Fibroblast of pulmonary artery (primary cell): ENCODE measurements at regions not wholly inside any gene's neighbourhood (a gene's known extent, or its start where the extent isn't known, plus 50 kb on each side); places are given as distances from the start of the nearest gene placed in this dataset.

ENCODE experiments used
- DNase-seq: peaks from one replicate; pipeline ENCODE4 v3.0.0-alpha.2; 2010; ENCODE audit warnings: low read depth
- H3K4me3 ChIP-seq: replicated peaks from 2 replicates; pipeline ENCODE4 v1.5.1; 2011; ENCODE audit warnings: low read depth, mild to moderate bottlenecking, control low read depth, low read length, moderate library complexity
- TF ChIP-seq, protein P1 (sequence below): IDR thresholded peaks from 2 replicates; pipeline ENCODE4 v1.5.1; 2011; ENCODE audit warnings: mild to moderate bottlenecking, control low read depth, low read length, inconsistent platforms; ENCODE audit errors: missing control alignments

DNA sequence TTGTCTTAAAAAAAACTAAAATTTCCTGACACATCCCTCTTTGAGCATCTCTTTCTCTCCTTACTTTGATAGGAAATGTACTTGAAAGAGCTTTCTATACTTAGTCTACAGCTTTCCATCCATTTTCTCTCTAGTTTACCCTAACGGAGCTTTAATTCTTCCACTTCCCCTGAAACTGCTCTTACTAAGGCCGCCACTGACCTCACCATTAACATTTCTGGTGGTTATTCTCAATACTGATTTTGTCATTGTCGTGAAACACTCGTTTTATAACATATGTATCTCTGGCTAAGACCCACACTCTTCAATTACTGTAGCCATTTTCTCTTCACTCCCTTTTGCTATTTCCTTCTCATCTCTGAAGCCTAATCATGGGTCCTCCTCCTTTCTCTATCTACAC lies 262.0 kb upstream of the FERD3L start:
- TF ChIP-seq, protein P1, sequence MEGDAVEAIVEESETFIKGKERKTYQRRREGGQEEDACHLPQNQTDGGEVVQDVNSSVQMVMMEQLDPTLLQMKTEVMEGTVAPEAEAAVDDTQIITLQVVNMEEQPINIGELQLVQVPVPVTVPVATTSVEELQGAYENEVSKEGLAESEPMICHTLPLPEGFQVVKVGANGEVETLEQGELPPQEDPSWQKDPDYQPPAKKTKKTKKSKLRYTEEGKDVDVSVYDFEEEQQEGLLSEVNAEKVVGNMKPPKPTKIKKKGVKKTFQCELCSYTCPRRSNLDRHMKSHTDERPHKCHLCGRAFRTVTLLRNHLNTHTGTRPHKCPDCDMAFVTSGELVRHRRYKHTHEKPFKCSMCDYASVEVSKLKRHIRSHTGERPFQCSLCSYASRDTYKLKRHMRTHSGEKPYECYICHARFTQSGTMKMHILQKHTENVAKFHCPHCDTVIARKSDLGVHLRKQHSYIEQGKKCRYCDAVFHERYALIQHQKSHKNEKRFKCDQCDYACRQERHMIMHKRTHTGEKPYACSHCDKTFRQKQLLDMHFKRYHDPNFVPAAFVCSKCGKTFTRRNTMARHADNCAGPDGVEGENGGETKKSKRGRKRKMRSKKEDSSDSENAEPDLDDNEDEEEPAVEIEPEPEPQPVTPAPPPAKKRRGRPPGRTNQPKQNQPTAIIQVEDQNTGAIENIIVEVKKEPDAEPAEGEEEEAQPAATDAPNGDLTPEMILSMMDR, result no peak
- DNase-seq, result no peak

DNA sequence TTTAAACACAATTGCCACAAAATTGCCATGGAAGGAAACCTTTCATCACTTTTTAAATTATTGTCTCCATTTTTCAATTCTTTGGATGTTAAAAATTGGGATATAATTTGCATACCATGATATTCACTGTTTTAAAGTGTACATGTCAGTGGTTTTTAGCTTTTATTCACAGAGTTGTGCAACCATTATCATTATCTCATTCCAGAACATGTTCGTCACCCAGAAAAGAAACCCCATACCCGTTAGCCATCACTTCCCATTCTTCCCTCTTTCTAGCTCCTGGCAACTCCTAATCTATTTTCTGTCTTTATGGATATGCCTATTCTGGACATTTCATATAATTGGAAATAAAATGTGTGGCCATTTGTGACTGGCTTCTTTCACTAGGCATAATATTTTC lies 260.3 kb upstream of the FERD3L start:
- peak overlapping the region; percentile 38 for H3K4me3 ChIP-seq
- DNase-seq, result peak; percentile 82
- TF ChIP-seq, protein P1, result no peak

More for the DNA sequence above, 262.0 kb upstream of the FERD3L start:
- H3K4me3 ChIP-seq, result no peak overlapping the region

DNA sequence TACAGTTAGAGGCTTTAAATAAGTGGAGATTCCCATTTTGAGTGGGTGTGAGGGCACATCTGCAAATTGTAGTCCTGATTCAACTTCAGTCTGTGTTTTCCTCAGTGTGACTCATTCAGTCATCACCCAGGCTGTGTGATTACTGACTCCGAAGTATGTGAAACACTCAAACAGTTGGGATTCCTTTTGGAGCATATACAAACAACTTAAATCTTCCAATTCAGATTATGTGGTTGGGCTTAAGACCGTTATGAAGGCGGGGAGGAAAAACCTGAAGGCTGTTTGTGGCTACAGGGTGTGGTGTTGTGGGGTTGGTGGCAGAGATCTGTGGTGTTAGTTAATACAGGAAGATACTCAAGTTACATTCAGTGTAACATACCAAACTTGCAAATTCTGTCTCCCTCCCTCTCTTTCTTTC lies 259.7 kb upstream of the FERD3L start:
- peak; percentile 95 for DNase-seq
- TF ChIP-seq, protein P1, result no peak

DNA sequence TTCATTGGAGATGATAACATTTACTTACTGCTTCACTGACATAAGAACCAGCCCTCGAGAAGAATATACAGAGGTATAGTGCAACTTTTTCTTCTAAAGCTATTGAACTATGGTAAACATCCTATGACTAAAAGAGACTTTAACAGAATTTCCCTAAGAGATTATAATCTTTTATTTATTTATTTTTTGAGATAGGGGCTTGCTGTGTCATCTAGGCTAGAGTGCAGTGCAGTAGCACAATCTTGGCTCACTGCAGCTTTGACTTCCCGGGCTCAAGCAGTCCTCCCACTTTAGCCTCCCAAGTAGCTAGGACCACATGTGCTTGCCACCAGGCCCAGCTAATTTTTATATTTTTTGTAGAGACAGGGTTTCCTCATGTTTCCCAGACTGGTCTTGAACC lies 258.5 kb upstream of the FERD3L start:
- TF ChIP-seq, protein P1, result no peak
- H3K4me3 ChIP-seq, result no peak overlapping the region
- DNase-seq, result no peak

More for the DNA sequence above, 259.7 kb upstream of the FERD3L start:
- H3K4me3 ChIP-seq, result peak overlapping the region; percentile 38

DNA sequence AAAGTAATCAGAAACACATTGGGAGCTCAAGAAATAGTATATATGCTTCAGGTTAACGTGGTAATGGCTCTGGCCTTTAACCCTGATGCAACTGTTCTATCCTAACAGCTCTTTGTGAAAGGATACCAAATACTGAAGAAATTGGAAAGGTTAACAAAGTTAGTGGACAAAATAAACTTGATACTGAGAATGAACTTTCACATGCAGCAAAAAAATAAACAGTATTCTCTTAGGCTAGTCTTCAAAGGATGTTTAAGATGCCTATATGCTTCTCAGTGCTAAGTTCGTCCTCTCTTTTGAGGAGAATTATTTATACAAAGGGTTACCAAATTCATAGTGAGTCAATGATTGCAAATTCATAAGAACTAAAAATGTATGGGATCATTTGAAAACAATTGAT lies 256.2 kb upstream of the FERD3L start:
- TF ChIP-seq, protein P1, result no peak
- no peak for DNase-seq
- H3K4me3 ChIP-seq, result no peak overlapping the region

DNA sequence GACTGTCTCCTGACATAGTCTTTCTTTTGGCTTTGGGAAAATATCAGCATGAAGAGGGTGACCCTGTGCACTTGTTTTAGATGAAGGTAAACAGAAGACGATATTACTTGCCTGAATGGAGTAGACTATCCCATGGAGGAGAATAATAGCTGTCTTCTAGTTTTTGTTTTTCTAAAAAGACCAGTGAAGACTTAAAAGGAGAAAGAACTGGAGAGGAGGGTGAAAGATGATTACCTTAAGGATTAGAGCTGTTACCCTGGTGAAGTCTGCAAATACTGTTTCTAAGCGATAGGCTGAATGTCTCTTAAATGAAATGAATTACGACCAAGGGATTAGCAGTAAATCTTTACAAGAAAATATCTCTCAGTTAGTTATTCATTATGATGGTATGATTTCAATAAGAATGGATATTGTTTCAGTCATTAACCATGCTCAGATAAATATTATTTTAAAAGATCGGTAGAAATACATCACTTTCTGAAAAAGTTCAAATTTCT lies 255.6 kb upstream of the FERD3L start:
- TF ChIP-seq, protein P1, result no peak
- no peak for DNase-seq
- H3K4me3 ChIP-seq, result no peak overlapping the region

DNA sequence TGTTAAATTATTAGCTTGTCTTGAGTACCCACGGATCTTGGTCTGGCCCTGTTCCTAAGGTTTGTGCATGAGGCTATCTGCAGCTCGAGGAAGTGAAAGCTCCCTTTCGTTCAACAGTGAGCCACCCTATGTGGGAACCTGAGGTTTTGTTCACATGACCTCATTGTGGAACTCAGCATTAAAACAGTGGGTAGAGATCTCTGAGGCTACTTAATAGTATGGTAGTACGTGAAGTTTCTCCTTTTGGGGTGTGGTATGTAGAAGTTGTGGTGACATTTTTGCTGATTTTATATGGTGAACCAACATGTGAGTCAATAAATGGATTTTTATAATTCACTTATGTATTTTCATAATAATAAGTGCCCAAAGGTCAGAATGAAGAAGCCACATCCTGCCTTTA lies 252.7 kb upstream of the FERD3L start:
- DNase-seq, result no peak
- TF ChIP-seq, protein P1, result no peak
- H3K4me3 ChIP-seq, result no peak overlapping the region
